H9 (cell line): ENCODE measurements at regions not wholly inside any gene's neighbourhood (a gene's known extent, or its start where the extent isn't known, plus 50 kb on each side); places are given as distances from the start of the nearest gene placed in this dataset.

ENCODE experiments used
- DNase-seq: peaks from one replicate; pipeline ENCODE4 v3.0.0-alpha.2; 2017
- H2AFZ ChIP-seq: one replicate; pipeline ENCODE4 v1.6.1; 2013; ENCODE audit warnings: mild to moderate bottlenecking, low read length, control low read depth, moderate library complexity
- H2AK5ac ChIP-seq: 2 replicates; pipeline ENCODE4 v1.6.1; 2013; ENCODE audit warnings: low read length, control low read depth, mixed read lengths; ENCODE audit not compliant: insufficient read length
- H2BK120ac ChIP-seq: one replicate; pipeline ENCODE4 v1.6.1; 2013; ENCODE audit warnings: low read depth, mild to moderate bottlenecking, low read length, control low read depth, inconsistent platforms; ENCODE audit not compliant: poor library complexity, severe bottlenecking
- H2BK12ac ChIP-seq: 2 replicates; pipeline ENCODE4 v1.6.1; 2013; ENCODE audit warnings: low read length, control low read depth, mixed read lengths, low read depth; ENCODE audit not compliant: insufficient read length
- H2BK15ac ChIP-seq: 2 replicates; pipeline ENCODE4 v1.6.1; 2013; ENCODE audit warnings: low read depth, low read length, control low read depth
- H2BK20ac ChIP-seq: one replicate; pipeline ENCODE4 v1.6.1; 2013; ENCODE audit warnings: low read depth, mild to moderate bottlenecking, low read length, control low read depth, inconsistent platforms; ENCODE audit not compliant: poor library complexity, severe bottlenecking
- H2BK5ac ChIP-seq: 2 replicates; pipeline ENCODE4 v1.6.1; 2013; ENCODE audit warnings: low read length, control low read depth, mixed read lengths; ENCODE audit not compliant: insufficient read length
- H3K14ac ChIP-seq: 2 replicates; pipeline ENCODE4 v1.6.1; 2013; ENCODE audit warnings: low read length, control low read depth; ENCODE audit not compliant: insufficient read depth
- H3K18ac ChIP-seq: 2 replicates; pipeline ENCODE4 v1.6.1; 2013; ENCODE audit warnings: low read depth, mild to moderate bottlenecking, mixed read lengths, low read length, control low read depth; ENCODE audit not compliant: insufficient read length
- H3K23ac ChIP-seq: 2 replicates; pipeline ENCODE4 v1.6.1; 2013; ENCODE audit warnings: low read length, control low read depth, mixed read lengths, low read depth; ENCODE audit not compliant: insufficient read length
- H3K23me2 ChIP-seq: 2 replicates; pipeline ENCODE4 v1.6.1; 2013; ENCODE audit warnings: low read depth, mild to moderate bottlenecking, mixed read lengths, low read length, control low read depth; ENCODE audit not compliant: insufficient read length, poor library complexity, severe bottlenecking
- H3K27ac ChIP-seq: 2 replicates; pipeline ENCODE4 v1.5.1; 2013; ENCODE audit warnings: low read length, control low read depth, mixed read lengths, low read depth; ENCODE audit not compliant: insufficient read length
- H3K27me3 ChIP-seq: 2 replicates; pipeline ENCODE4 v1.6.1; 2013; ENCODE audit warnings: low read length, control low read depth, inconsistent platforms; ENCODE audit not compliant: insufficient read depth
- H3K4ac ChIP-seq: 2 replicates; pipeline ENCODE4 v1.6.1; 2013; ENCODE audit warnings: low read depth, mild to moderate bottlenecking, control low read depth, inconsistent platforms, low read length, moderate library complexity
- H3K4me1 ChIP-seq: 2 replicates; pipeline ENCODE4 v1.6.1; 2013; ENCODE audit warnings: low read length, control low read depth, inconsistent platforms; ENCODE audit not compliant: insufficient read depth
- H3K4me2 ChIP-seq: 2 replicates; pipeline ENCODE4 v1.6.1; 2013; ENCODE audit warnings: low read length, control low read depth, mixed read lengths; ENCODE audit not compliant: insufficient read length, insufficient read depth
- H3K56ac ChIP-seq: 2 replicates; pipeline ENCODE4 v1.6.1; 2013; ENCODE audit warnings: low read depth, mild to moderate bottlenecking, mixed read lengths, low read length, control low read depth; ENCODE audit not compliant: insufficient read length
- H3K79me1 ChIP-seq: 2 replicates; pipeline ENCODE4 v1.6.1; 2013; ENCODE audit warnings: low read depth, mild to moderate bottlenecking, moderate library complexity, low read length, control low read depth, inconsistent platforms; ENCODE audit not compliant: insufficient read depth, poor library complexity, severe bottlenecking
- H3K79me2 ChIP-seq: 2 replicates; pipeline ENCODE4 v1.6.1; 2013; ENCODE audit warnings: low read length, control low read depth, inconsistent platforms; ENCODE audit not compliant: insufficient read depth
- H3K9ac ChIP-seq: 2 replicates; pipeline ENCODE4 v1.6.1; 2013; ENCODE audit warnings: low read length, control low read depth, mixed read lengths; ENCODE audit not compliant: insufficient read length; ENCODE audit errors: extremely low read depth
- H3K9me3 ChIP-seq: one replicate; pipeline ENCODE4 v1.6.1; 2013; ENCODE audit warnings: low read depth, low read length, inconsistent platforms; ENCODE audit not compliant: control insufficient read depth
- H3T11ph ChIP-seq: one replicate; pipeline ENCODE4 v1.6.1; 2013; ENCODE audit warnings: mild to moderate bottlenecking, low read length, control low read depth, inconsistent platforms
- H4K20me1 ChIP-seq: one replicate; pipeline ENCODE4 v1.6.1; 2013; ENCODE audit not compliant: control insufficient read depth, insufficient read length, insufficient read depth
- H4K5ac ChIP-seq: 2 replicates; pipeline ENCODE4 v1.6.1; 2013; ENCODE audit warnings: low read depth, mild to moderate bottlenecking, mixed read lengths, low read length, control low read depth; ENCODE audit not compliant: insufficient read length
- H4K8ac ChIP-seq: replicated peaks from 2 replicates; pipeline ENCODE4 v1.6.1; 2013; ENCODE audit warnings: low read length, control low read depth, mixed read lengths, low read depth; ENCODE audit not compliant: insufficient read length
- H4K91ac ChIP-seq: 2 replicates; pipeline ENCODE4 v1.6.1; 2013; ENCODE audit warnings: low read depth, mild to moderate bottlenecking, moderate library complexity, mixed read lengths, low read length, control low read depth; ENCODE audit not compliant: insufficient read length
- H3K27ac Mint-ChIP-seq, 3 experiments: 2 replicates in 2 of 3; 3 replicates in 1 of 3; pipeline ENCODE4 v1.8.0; 2020 to 2021; ENCODE audit warnings: mixed read lengths in 3 of 3, mild to moderate bottlenecking in 1 of 3, moderate library complexity in 1 of 3
- H3K27me3 Mint-ChIP-seq: 2 replicates; pipeline ENCODE4 v1.8.0; 2021; ENCODE audit warnings: low read depth, mild to moderate bottlenecking, moderate library complexity, mixed read lengths
- H3K36me3 Mint-ChIP-seq, 3 experiments: 2 replicates in 2 of 3; 3 replicates in 1 of 3; pipeline ENCODE4 v1.8.0; 2020 to 2021; ENCODE audit warnings: low read depth in 3 of 3, mixed read lengths in 3 of 3; ENCODE audit not compliant: insufficient read depth in 1 of 3
- H3K4me1 Mint-ChIP-seq, 2 experiments: 2 replicates each; pipeline ENCODE4 v1.8.0; 2020; ENCODE audit warnings: mixed read lengths in 2 of 2
- H3K4me3 Mint-ChIP-seq, 2 experiments: 2 replicates in 1 of 2; 3 replicates in 1 of 2; pipeline ENCODE4 v1.8.0; 2020 to 2021; ENCODE audit warnings: mild to moderate bottlenecking in 2 of 2, mixed read lengths in 2 of 2, moderate library complexity in 1 of 2
- H3K9me3 Mint-ChIP-seq, 2 experiments: 2 replicates in 1 of 2; 3 replicates in 1 of 2; pipeline ENCODE4 v1.8.0; 2020; ENCODE audit warnings: mild to moderate bottlenecking in 2 of 2, mixed read lengths in 2 of 2, moderate library complexity in 1 of 2
- WGBS: extraction: QIAGEN DNeasy Blood & Tissue Kit; methylation state at CpG from one replicate; pipeline ENCODE4 v1.1.7; 2013; ENCODE audit warnings: missing lambda C conversion rate, low lambda C conversion rate, mixed read lengths; ENCODE audit not compliant: insufficient read length; ENCODE audit errors: extremely low coverage; 5-methylcytosine and 5-hydroxymethylcytosine counted together
- TF ChIP-seq, protein P1 (sequence below): fragments of 200-600 bp; sonication (generic); conservative IDR thresholded peaks from 3 replicates; pipeline ENCODE4 v1.8.0; 2021; ENCODE audit warnings: antibody characterized with exemption, mild to moderate bottlenecking

- no peaks in the 10 kb centered on the region for H3K4me1 Mint-ChIP-seq
- no peak overlapping the region for H3K27ac ChIP-seq
- WGBS, result no CpG with 5 or more reads among the region's 3 CpGs
Measured at GRCh38 chr14:36027354-36027753, 149.2 kb downstream of the PTCSC3 start.

More at GRCh38 chr14:36027354-36027753, 149.2 kb downstream of the PTCSC3 start:
- no peaks in the 10 kb centered on the region for H4K20me1 ChIP-seq
- no peaks in the 10 kb centered on the region for H3K79me2 ChIP-seq
- H3K4me3 Mint-ChIP-seq, result no peak overlapping the region
- H3T11ph ChIP-seq, result no peak overlapping the region
- H2AK5ac ChIP-seq, result no peak overlapping the region
- no peak overlapping the region for H3K27ac Mint-ChIP-seq
- no peak overlapping the region for H3K4ac ChIP-seq
- H4K8ac ChIP-seq, result no peak overlapping the region
- no peaks in the 10 kb centered on the region for H3K9me3 ChIP-seq
- no peak overlapping the region for H4K5ac ChIP-seq
- H2BK5ac ChIP-seq, result no peak overlapping the region
- no peak for DNase-seq
- no peak overlapping the region for H2BK15ac ChIP-seq
- H3K27me3 Mint-ChIP-seq, result no peaks in the 10 kb centered on the region
- H3K9me3 Mint-ChIP-seq, result peaks cover 8 to 9% of the 10 kb centered on the region in 2 experiments; a peak in 3 of 5 replicates
- no peak overlapping the region for H3K18ac ChIP-seq
- H3K27me3 ChIP-seq, result no peaks in the 10 kb centered on the region
- H3K79me1 ChIP-seq, result no peaks in the 10 kb centered on the region
- no peak overlapping the region for H3K14ac ChIP-seq
- no peak overlapping the region for H2BK12ac ChIP-seq
- H3K9ac ChIP-seq, result no peak overlapping the region
- H3K4me2 ChIP-seq, result no peak overlapping the region
- H2BK20ac ChIP-seq, result no peak overlapping the region
- H2AFZ ChIP-seq, result no peak overlapping the region
- H3K4me1 ChIP-seq, result no peaks in the 10 kb centered on the region
- H3K56ac ChIP-seq, result no peak overlapping the region
- H4K91ac ChIP-seq, result no peak overlapping the region
- no peak overlapping the region for H3K23ac ChIP-seq
- TF ChIP-seq, protein P1, sequence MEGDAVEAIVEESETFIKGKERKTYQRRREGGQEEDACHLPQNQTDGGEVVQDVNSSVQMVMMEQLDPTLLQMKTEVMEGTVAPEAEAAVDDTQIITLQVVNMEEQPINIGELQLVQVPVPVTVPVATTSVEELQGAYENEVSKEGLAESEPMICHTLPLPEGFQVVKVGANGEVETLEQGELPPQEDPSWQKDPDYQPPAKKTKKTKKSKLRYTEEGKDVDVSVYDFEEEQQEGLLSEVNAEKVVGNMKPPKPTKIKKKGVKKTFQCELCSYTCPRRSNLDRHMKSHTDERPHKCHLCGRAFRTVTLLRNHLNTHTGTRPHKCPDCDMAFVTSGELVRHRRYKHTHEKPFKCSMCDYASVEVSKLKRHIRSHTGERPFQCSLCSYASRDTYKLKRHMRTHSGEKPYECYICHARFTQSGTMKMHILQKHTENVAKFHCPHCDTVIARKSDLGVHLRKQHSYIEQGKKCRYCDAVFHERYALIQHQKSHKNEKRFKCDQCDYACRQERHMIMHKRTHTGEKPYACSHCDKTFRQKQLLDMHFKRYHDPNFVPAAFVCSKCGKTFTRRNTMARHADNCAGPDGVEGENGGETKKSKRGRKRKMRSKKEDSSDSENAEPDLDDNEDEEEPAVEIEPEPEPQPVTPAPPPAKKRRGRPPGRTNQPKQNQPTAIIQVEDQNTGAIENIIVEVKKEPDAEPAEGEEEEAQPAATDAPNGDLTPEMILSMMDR, result no peak
- H2BK120ac ChIP-seq, result no peak overlapping the region
- no peaks in the 10 kb centered on the region for H3K23me2 ChIP-seq
- peaks cover 0 to 3% (median 0%) of the 10 kb centered on the region in 3 experiments; a peak in 1 of 7 replicates for H3K36me3 Mint-ChIP-seq
